ENCODE measurements at regions not wholly inside any gene's neighbourhood (a gene's known extent, or its start where the extent isn't known, plus 50 kb on each side); places are given as distances from the start of the nearest gene placed in this dataset.

- H3K9me3 ChIP-seq (replicated peaks; ENCODE audit: control insufficient read depth, insufficient read depth, low read length) = no peaks in the 10 kb centered on the region
- no peak for DNase-seq (ENCODE audit: low read depth, low spot score)
- CTCF ChIA-PET = interaction anchor here (1.0 to 1.5 kb wide), 3 partner anchors 9 to 111 kb away, joined by 5 to 7 read pairs (median 6); no protein-coding TSS in a partner anchor
- no peak overlapping the region for H3K4me3 ChIP-seq (replicated peaks in 1 of 3; ENCODE audit: insufficient read depth in 1 of 3, low read depth in 1 of 3, low read length in 3 of 3)
- no peaks in the 10 kb centered on the region for H3K9me1 ChIP-seq (replicated peaks; ENCODE audit: control insufficient read depth, extremely low read depth, insufficient read depth, low read length)
- no TSS peak for BruUV-seq (replicated peaks)
- peaks cover 3% of the 10 kb centered on the region in 2 experiments for H3K27me3 ChIP-seq (ENCODE audit: control insufficient read depth in 2 of 2, insufficient read depth in 2 of 2, low read length in 2 of 2)
- H3K79me2 ChIP-seq (ENCODE audit: control insufficient read depth, insufficient read depth, low read length) = no peaks in the 10 kb centered on the region
- TF ChIP-seq MYC (IDR thresholded peaks at IDR 0.05; ENCODE audit: low read depth, low read length) = no peak
- no peak for TF ChIP-seq FOS (IDR thresholded peaks at IDR 0.05; ENCODE audit: borderline replicate concordance, insufficient read depth, low read length)
- TF ChIP-seq GATA2 (IDR thresholded peaks at IDR 0.05; ENCODE audit: insufficient read depth, insufficient read length, low read depth, low read length) = no peak
- no peak for TF ChIP-seq POLR2AphosphoS5 (IDR thresholded peaks at IDR 0.05; ENCODE audit: insufficient read depth, low read depth, low read length)
- TF ChIP-seq POLR2A (IDR thresholded peaks at IDR 0.05; ENCODE audit: low read depth, low read length) = no peak
- no peak for TF ChIP-seq EZH2 (IDR thresholded peaks at IDR 0.05; ENCODE audit: borderline replicate concordance, low read depth, low read length, severe bottlenecking)
- TF ChIP-seq, protein P1, sequence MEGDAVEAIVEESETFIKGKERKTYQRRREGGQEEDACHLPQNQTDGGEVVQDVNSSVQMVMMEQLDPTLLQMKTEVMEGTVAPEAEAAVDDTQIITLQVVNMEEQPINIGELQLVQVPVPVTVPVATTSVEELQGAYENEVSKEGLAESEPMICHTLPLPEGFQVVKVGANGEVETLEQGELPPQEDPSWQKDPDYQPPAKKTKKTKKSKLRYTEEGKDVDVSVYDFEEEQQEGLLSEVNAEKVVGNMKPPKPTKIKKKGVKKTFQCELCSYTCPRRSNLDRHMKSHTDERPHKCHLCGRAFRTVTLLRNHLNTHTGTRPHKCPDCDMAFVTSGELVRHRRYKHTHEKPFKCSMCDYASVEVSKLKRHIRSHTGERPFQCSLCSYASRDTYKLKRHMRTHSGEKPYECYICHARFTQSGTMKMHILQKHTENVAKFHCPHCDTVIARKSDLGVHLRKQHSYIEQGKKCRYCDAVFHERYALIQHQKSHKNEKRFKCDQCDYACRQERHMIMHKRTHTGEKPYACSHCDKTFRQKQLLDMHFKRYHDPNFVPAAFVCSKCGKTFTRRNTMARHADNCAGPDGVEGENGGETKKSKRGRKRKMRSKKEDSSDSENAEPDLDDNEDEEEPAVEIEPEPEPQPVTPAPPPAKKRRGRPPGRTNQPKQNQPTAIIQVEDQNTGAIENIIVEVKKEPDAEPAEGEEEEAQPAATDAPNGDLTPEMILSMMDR (IDR thresholded peaks at IDR 0.05; ENCODE audit: extremely low read depth in 1 of 2, insufficient read depth in 1 of 2, low read depth in 1 of 2, low read length in 2 of 2) = no peak
- TF ChIP-seq JUN (IDR thresholded peaks at IDR 0.05; ENCODE audit: borderline replicate concordance, insufficient read depth, insufficient read length, low read depth) = no peak
- TF ChIP-seq, protein P2, sequence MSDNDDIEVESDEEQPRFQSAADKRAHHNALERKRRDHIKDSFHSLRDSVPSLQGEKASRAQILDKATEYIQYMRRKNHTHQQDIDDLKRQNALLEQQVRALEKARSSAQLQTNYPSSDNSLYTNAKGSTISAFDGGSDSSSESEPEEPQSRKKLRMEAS (IDR thresholded peaks at IDR 0.05; ENCODE audit: insufficient read depth, insufficient read length) = no peak
- H4K20me1 ChIP-seq (replicated peaks; ENCODE audit: control insufficient read depth, extremely low read depth, insufficient read depth, low read length) = no peaks in the 10 kb centered on the region
- H3K27ac ChIP-seq (ENCODE audit: insufficient read depth, low read depth, low read length) = no peak overlapping the region
- no peaks in the 10 kb centered on the region for H3K4me1 ChIP-seq (ENCODE audit: control insufficient read depth, extremely low read depth, insufficient read depth, low read length)
- H3K4me2 ChIP-seq (ENCODE audit: insufficient read depth, low read length) = no peak overlapping the region
- H2AFZ ChIP-seq (ENCODE audit: low read depth, low read length) = no peak overlapping the region
- H3K36me3 ChIP-seq (ENCODE audit: control insufficient read depth in 2 of 2, extremely low read depth in 1 of 2, insufficient read depth in 2 of 2, low read length in 2 of 2) = no peaks in the 10 kb centered on the region
- dilution Hi-C loops (cut with MboI; ENCODE audit: extremely low pct_ligation_motif_present, low sequenced_read_pairs) (no loop called here), intact Hi-C loops (cut with micrococcal nuclease) (no loop called here)
- no peak overlapping the region for H3K9ac ChIP-seq (replicated peaks; ENCODE audit: extremely low read depth, insufficient read depth, low read length)
- no peak for FAIRE-seq
- POLR2A ChIA-PET = no interaction called here
These were observed 232.0 kb downstream of the MDFIC start for GRCh38 chr7:115153769-115154477.

Data from endothelial cell of umbilical vein (primary cell).